ENCODE measurements at regions not wholly inside any gene's neighbourhood (a gene's known extent, or its start where the extent isn't known, plus 50 kb on each side); places are given as distances from the start of the nearest gene placed in this dataset.

DNA sequence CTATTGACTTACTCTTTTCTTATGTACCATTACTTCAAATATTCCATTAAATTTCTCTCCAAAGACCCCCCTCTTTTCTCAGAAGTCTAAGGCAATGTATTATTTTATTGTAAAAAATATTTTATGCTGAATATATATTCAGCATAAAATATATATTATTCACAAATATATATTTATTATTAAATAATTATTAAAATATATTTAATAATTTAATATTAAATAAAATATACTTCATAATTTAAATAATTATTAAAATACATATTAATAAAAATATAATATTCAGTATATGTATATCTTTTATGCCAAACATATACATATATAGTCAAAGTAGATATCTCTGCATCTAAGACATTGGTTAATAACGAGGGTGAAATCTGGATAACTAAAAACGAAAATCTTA lies 418.4 kb downstream of the GASK1B start:
- Mint-ChIP-seq H3K27me3 (ENCODE audit: insufficient read depth, unreplicated experiment) (no peaks in the 10 kb centered on the region), H3K4me1 (ENCODE audit: low read depth, unreplicated experiment) (no peaks in the 10 kb centered on the region), H3K9me3 (ENCODE audit: unreplicated experiment) (peaks cover 7% of the 10 kb centered on the region), H3K27ac (ENCODE audit: unreplicated experiment) (no peak overlapping the region), H3K4me3 (ENCODE audit: unreplicated experiment) (no peak overlapping the region), H3K36me3 (ENCODE audit: insufficient read depth, unreplicated experiment) (peaks cover 4% of the 10 kb centered on the region)
- intact Hi-C loops (cut with micrococcal nuclease; ENCODE audit: unreplicated experiment): no loop called here
- ChIA-PET POLR2A (no interaction called here), CTCF (no interaction called here)
- no TSS peak for BruUV-seq (replicated peaks)
- Histone ChIP-seq H3K36me3 (ENCODE audit: control insufficient read depth, insufficient read depth, low read length) (no peaks in the 10 kb centered on the region), H3K27me3 (replicated peaks; ENCODE audit: control insufficient read depth, insufficient read depth, low read length) (no peaks in the 10 kb centered on the region), H3K4me1 (no peaks in the 10 kb centered on the region), H3K4me3 (ENCODE audit: low read depth, low read length) (no peak overlapping the region), H3K9me3 (no peaks in the 10 kb centered on the region)
- DNase-seq: no peak
- TF ChIP-seq CTCF (IDR thresholded peaks at IDR 0.05; ENCODE audit: insufficient read depth in 1 of 2, low read depth in 1 of 2, low read length in 1 of 2, severe bottlenecking in 1 of 2, unreplicated experiment in 1 of 2): no peak

GRCh38 chr4:157751631-157752030 lies 421.2 kb downstream of the GASK1B start:
- CTCF ChIA-PET: no interaction called here

DNA sequence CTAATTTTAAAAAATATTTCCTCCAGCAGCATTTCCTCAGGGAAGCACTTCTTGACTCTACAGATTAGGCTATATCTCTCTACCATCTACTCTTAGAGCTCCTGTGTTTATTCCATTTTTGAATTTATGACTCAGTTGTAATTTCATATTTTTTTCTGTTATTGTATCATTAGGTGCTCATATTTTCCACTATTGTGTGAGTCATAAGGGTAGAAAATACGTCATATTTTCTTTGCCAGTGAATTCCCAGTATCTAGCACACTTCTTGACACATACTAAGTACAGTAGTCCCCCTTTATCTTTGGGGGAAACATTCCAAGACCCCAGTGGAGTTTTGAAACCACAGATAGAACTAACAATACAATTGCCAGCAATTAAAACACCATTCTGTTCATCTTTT lies 431.2 kb downstream of the GASK1B start:
- no peak overlapping the region for H3K27ac Mint-ChIP-seq (ENCODE audit: unreplicated experiment)
- H3K4me1 Mint-ChIP-seq (ENCODE audit: low read depth, unreplicated experiment): no peaks in the 10 kb centered on the region

More at GRCh38 chr4:157751631-157752030, 421.2 kb downstream of the GASK1B start:
- Mint-ChIP-seq H3K9me3 (ENCODE audit: unreplicated experiment) (peaks cover 7% of the 10 kb centered on the region), H3K27me3 (ENCODE audit: insufficient read depth, unreplicated experiment) (no peaks in the 10 kb centered on the region), H3K4me1 (ENCODE audit: low read depth, unreplicated experiment) (no peaks in the 10 kb centered on the region), H3K4me3 (ENCODE audit: unreplicated experiment) (no peak overlapping the region), H3K36me3 (ENCODE audit: insufficient read depth, unreplicated experiment) (no peaks in the 10 kb centered on the region), H3K27ac (ENCODE audit: unreplicated experiment) (no peak overlapping the region)
- Histone ChIP-seq H3K9me3 (no peaks in the 10 kb centered on the region), H3K4me1 (no peaks in the 10 kb centered on the region), H3K27me3 (replicated peaks; ENCODE audit: control insufficient read depth, insufficient read depth, low read length) (no peaks in the 10 kb centered on the region), H3K36me3 (ENCODE audit: control insufficient read depth, insufficient read depth, low read length) (no peaks in the 10 kb centered on the region), H3K4me3 (ENCODE audit: low read depth, low read length) (no peak overlapping the region)
- no TSS peak for BruUV-seq (replicated peaks)
- POLR2A ChIA-PET: no interaction called here
- no peak for TF ChIP-seq CTCF (IDR thresholded peaks at IDR 0.05; ENCODE audit: insufficient read depth in 1 of 2, low read depth in 1 of 2, low read length in 1 of 2, severe bottlenecking in 1 of 2, unreplicated experiment in 1 of 2)
- intact Hi-C loops (cut with micrococcal nuclease; ENCODE audit: unreplicated experiment): no loop called here
- DNase-seq: no peak

More for the DNA sequence above, 431.2 kb downstream of the GASK1B start:
- H3K27me3 ChIP-seq (replicated peaks; ENCODE audit: control insufficient read depth, insufficient read depth, low read length): no peaks in the 10 kb centered on the region
- no peaks in the 10 kb centered on the region for H3K4me1 ChIP-seq
- intact Hi-C loops (cut with micrococcal nuclease; ENCODE audit: unreplicated experiment): no loop called here
- H3K36me3 ChIP-seq (ENCODE audit: control insufficient read depth, insufficient read depth, low read length): no peaks in the 10 kb centered on the region
- H3K9me3 ChIP-seq: no peaks in the 10 kb centered on the region
- CTCF ChIA-PET: no interaction called here
- H3K36me3 Mint-ChIP-seq (ENCODE audit: insufficient read depth, unreplicated experiment): no peaks in the 10 kb centered on the region
- H3K4me3 Mint-ChIP-seq (ENCODE audit: unreplicated experiment): no peak overlapping the region
- POLR2A ChIA-PET: no interaction called here
- no peak for TF ChIP-seq CTCF (IDR thresholded peaks at IDR 0.05; ENCODE audit: insufficient read depth in 1 of 2, low read depth in 1 of 2, low read length in 1 of 2, severe bottlenecking in 1 of 2, unreplicated experiment in 1 of 2)
- H3K9me3 Mint-ChIP-seq (ENCODE audit: unreplicated experiment): no peaks in the 10 kb centered on the region
- no TSS peak for BruUV-seq (replicated peaks)
- no peak overlapping the region for H3K4me3 ChIP-seq (ENCODE audit: low read depth, low read length)
- no peak for DNase-seq
- no peaks in the 10 kb centered on the region for H3K27me3 Mint-ChIP-seq (ENCODE audit: insufficient read depth, unreplicated experiment)
